ENCODE measurements at regions not wholly inside any gene's neighbourhood (a gene's known extent, or its start where the extent isn't known, plus 50 kb on each side); places are given as distances from the start of the nearest gene placed in this dataset.

GRCh38 chr6:164520916-164521315 lies 788.5 kb downstream of the C6orf118 start:
- WGBS, 2 donors (ENCODE audit: low coverage in 1 of 2): 75 to 96% methylated on average over 4 of the region's 4 CpGs
- Histone ChIP-seq H3K4me3 (no peak overlapping the region), H3K4me1 (no peaks in the 10 kb centered on the region), H3K36me3 (no peaks in the 10 kb centered on the region), H3K27ac (no peak overlapping the region), H3K27me3 (no peaks in the 10 kb centered on the region), H3K9me3 (peaks cover 0 to 3% of the 10 kb centered on the region in 2 donors)
- TF ChIP-seq EP300 (IDR thresholded peaks at IDR 0.05; ENCODE audit: low read depth) (no peak), POLR2AphosphoS5 (IDR thresholded peaks at IDR 0.05) (no peak), POLR2A (IDR thresholded peaks at IDR 0.05) (no peak), CTCF (IDR thresholded peaks at IDR 0.05) (no peak)
- in situ Hi-C loops (cut with MboI; ENCODE audit: low pct_ligation_motif_present in 1 of 4, low pct_unique_long_range_greater_than_20kb in 1 of 4, low sequenced_read_pairs in 3 of 4): no loop called here
- intact Hi-C loops (cut with DNase I; ENCODE audit: low total_unique reads): no loop called here
- no peak for DNase-seq

GRCh38 chr6:164507206-164507940 lies 802.0 kb downstream of the C6orf118 start:
- Histone ChIP-seq H3K27me3 (no peaks in the 10 kb centered on the region), H3K36me3 (no peaks in the 10 kb centered on the region), H3K4me1 (no peaks in the 10 kb centered on the region), H3K9me3 (peaks cover 0 to 4% of the 10 kb centered on the region in 2 donors), H3K27ac (no peak overlapping the region), H3K4me3 (no peak overlapping the region)
- no peak for DNase-seq
- TF ChIP-seq POLR2AphosphoS5 (IDR thresholded peaks at IDR 0.05): no peak
- no peak for TF ChIP-seq EP300 (IDR thresholded peaks at IDR 0.05; ENCODE audit: low read depth)
- TF ChIP-seq POLR2A (IDR thresholded peaks at IDR 0.05): no peak
- no peak for TF ChIP-seq CTCF (IDR thresholded peaks at IDR 0.05)
- intact Hi-C loops (cut with DNase I; ENCODE audit: low total_unique reads): no loop called here
- WGBS, 2 donors (ENCODE audit: low coverage in 1 of 2): 49 to 51% methylated on average over 6 to 8 of the region's 8 CpGs
- in situ Hi-C loops (cut with MboI; ENCODE audit: low pct_ligation_motif_present in 1 of 4, low pct_unique_long_range_greater_than_20kb in 1 of 4, low sequenced_read_pairs in 3 of 4): no loop called here

- peaks cover 0 to under 1% of the 10 kb centered on the region in 2 donors for H3K9me3 ChIP-seq
- H3K4me1 ChIP-seq: no peaks in the 10 kb centered on the region
- H3K27ac ChIP-seq: no peak overlapping the region
- TF ChIP-seq EP300 (IDR thresholded peaks at IDR 0.05; ENCODE audit: low read depth) (no peak), POLR2AphosphoS5 (IDR thresholded peaks at IDR 0.05) (no peak), POLR2A (IDR thresholded peaks at IDR 0.05) (no peak), CTCF (IDR thresholded peaks at IDR 0.05) (no peak)
- no peaks in the 10 kb centered on the region for H3K27me3 ChIP-seq
- 88 to 95% methylated on average over 3 to 4 of the region's 4 CpGs for WGBS, 2 donors (ENCODE audit: low coverage in 1 of 2)
- in situ Hi-C loops (cut with MboI; ENCODE audit: low pct_ligation_motif_present in 1 of 4, low pct_unique_long_range_greater_than_20kb in 1 of 4, low sequenced_read_pairs in 3 of 4) (no loop called here), intact Hi-C loops (cut with DNase I; ENCODE audit: low total_unique reads) (no loop called here)
- no peak for DNase-seq
- no peak overlapping the region for H3K4me3 ChIP-seq
- no peaks in the 10 kb centered on the region for H3K36me3 ChIP-seq
Measured at GRCh38 chr6:164505425-164505824, 804.0 kb downstream of the C6orf118 start.

- WGBS, 2 donors (ENCODE audit: low coverage in 1 of 2): 18 to 30% methylated on average over 6 of the region's 6 CpGs
- no peaks in the 10 kb centered on the region for H3K9me3 ChIP-seq
- no peaks in the 10 kb centered on the region for H3K27me3 ChIP-seq
- intact Hi-C loops (cut with DNase I; ENCODE audit: low total_unique reads) (no loop called here), in situ Hi-C loops (cut with MboI; ENCODE audit: low pct_ligation_motif_present in 1 of 4, low pct_unique_long_range_greater_than_20kb in 1 of 4, low sequenced_read_pairs in 3 of 4) (no loop called here)
- TF ChIP-seq EP300 (IDR thresholded peaks at IDR 0.05; ENCODE audit: low read depth): no peak
- no peak for TF ChIP-seq POLR2A (IDR thresholded peaks at IDR 0.05)
- TF ChIP-seq CTCF (IDR thresholded peaks at IDR 0.05): no peak
- TF ChIP-seq POLR2AphosphoS5 (IDR thresholded peaks at IDR 0.05): no peak
- no peak overlapping the region for H3K27ac ChIP-seq
- H3K4me3 ChIP-seq: no peak overlapping the region
- DNase-seq: no peak
- no peaks in the 10 kb centered on the region for H3K36me3 ChIP-seq
- no peaks in the 10 kb centered on the region for H3K4me1 ChIP-seq
Measured at GRCh38 chr6:164502833-164503232, 806.6 kb downstream of the C6orf118 start.
